Spinal cord (tissue), 9 donors: ENCODE measurements at regions not wholly inside any gene's neighbourhood (a gene's known extent, or its start where the extent isn't known, plus 50 kb on each side); places are given as distances from the start of the nearest gene placed in this dataset.

Experiments used
- DNase-seq, 6 donors: peaks; one replicate each; pipeline versions ENCODE4 v3.0.0 to v3.0.0-alpha.2; 2013 to 2015; ENCODE audit warnings: low spot score in 6 of 6, low read depth in 4 of 6
- H3K27ac ChIP-seq: one replicate; pipeline ENCODE4 v1.5.1; 2013; ENCODE audit warnings: low read depth, low read length, control low read depth
- H3K27me3 ChIP-seq: one replicate; pipeline ENCODE4 v1.6.1; 2013; ENCODE audit warnings: low read length; ENCODE audit not compliant: control insufficient read depth, insufficient read depth
- H3K36me3 ChIP-seq: one replicate; pipeline ENCODE4 v1.6.1; 2013; ENCODE audit warnings: low read length; ENCODE audit not compliant: control insufficient read depth, insufficient read depth
- H3K4me1 ChIP-seq: one replicate; pipeline ENCODE4 v1.6.1; 2013; ENCODE audit warnings: low read length; ENCODE audit not compliant: control insufficient read depth, insufficient read depth
- H3K4me3 ChIP-seq: one replicate; pipeline ENCODE4 v1.5.1; 2013; ENCODE audit warnings: low read depth, low read length, control low read depth
- H3K9me3 ChIP-seq: one replicate; pipeline ENCODE4 v1.6.1; 2013; ENCODE audit warnings: low read length; ENCODE audit not compliant: control insufficient read depth, insufficient read depth
- WGBS: methylation state at CpG from one replicate; pipeline ENCODE4 v1.1.5; 2013; ENCODE audit warnings: missing lambda C conversion rate; ENCODE audit not compliant: insufficient coverage; 5-methylcytosine and 5-hydroxymethylcytosine counted together
- donor health status: healthy.

DNA sequence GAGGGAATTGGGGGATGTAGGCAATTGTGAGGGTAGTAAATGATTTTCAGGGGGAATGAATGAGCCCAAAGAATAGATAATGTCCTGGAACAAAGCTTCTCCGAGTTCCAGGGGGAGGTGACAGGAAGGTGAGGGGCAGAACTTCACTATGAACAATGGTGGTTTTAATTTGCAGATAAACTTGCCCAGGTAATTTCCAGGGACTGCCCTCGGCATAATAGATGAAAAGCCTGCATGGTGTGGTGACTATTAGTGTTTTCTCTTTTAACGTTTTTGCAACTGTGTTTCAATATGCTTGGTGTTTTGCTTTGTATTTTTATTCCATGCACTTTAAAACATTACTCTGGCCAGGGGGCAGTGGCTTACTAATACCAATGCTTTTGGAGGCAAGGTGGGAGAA, 325.2 kb upstream of the RGS6 start:
- no peak overlapping the region for H3K4me3 ChIP-seq
- no peaks in the 10 kb centered on the region for H3K9me3 ChIP-seq
- H3K27ac ChIP-seq = no peak overlapping the region
- no peaks in the 10 kb centered on the region for H3K36me3 ChIP-seq
- no peaks in the 10 kb centered on the region for H3K4me1 ChIP-seq
- H3K27me3 ChIP-seq = no peaks in the 10 kb centered on the region
- DNase-seq = no peak
- WGBS = 33% methylated on average over 2 of the region's 3 CpGs

DNA sequence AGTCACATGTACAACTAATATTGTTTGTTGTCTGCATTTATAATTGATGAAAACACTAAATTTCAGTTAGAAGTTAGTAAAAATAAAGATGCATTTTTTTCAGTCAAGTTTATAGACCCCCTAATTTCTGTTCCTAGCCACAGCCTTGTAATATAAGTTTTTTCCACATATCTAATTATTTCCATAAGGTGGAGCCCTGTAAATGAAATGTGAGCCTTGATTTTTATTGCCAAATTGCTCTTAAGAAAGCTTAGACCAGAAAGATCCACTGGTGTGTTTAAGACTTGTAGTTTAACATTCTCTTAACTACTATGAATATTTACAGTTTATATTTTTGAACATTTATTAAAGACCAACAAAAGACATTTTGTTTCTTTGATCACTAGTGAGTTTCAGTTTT, 322.1 kb upstream of the RGS6 start:
- no peaks in the 10 kb centered on the region for H3K4me1 ChIP-seq
- H3K4me3 ChIP-seq = no peak overlapping the region
- no peaks in the 10 kb centered on the region for H3K9me3 ChIP-seq
- H3K27me3 ChIP-seq = no peaks in the 10 kb centered on the region
- no peaks in the 10 kb centered on the region for H3K36me3 ChIP-seq
- peak in 1 of 6 donors; percentile 24 for DNase-seq
- H3K27ac ChIP-seq = no peak overlapping the region

DNA sequence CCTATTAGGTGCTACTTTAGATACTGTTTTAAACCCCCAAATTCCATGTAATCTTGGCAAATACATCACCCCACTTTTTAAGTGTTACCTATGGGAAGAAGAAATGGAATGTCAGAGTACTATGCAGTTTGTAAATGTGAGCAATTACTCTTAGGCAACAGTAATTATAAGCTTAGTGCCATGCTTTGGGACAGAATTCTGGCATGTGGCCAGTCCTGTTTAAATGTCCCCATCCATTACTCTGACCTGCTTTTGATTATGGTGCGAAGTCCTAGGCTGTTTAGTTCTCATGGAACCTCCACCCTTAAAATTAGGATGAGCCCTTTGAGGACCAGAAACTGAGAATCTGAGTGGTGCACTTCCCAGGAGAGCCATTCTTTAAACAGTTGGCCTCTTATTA, 321.4 kb upstream of the RGS6 start:
- DNase-seq = peak in 1 of 6 donors; percentile 19
- WGBS = no CpG with 5 or more reads among the region's 1 CpG
- H3K4me3 ChIP-seq = no peak overlapping the region
- H3K27ac ChIP-seq = no peak overlapping the region
- no peaks in the 10 kb centered on the region for H3K4me1 ChIP-seq
- no peaks in the 10 kb centered on the region for H3K27me3 ChIP-seq
- H3K9me3 ChIP-seq = no peaks in the 10 kb centered on the region
- no peaks in the 10 kb centered on the region for H3K36me3 ChIP-seq

DNA sequence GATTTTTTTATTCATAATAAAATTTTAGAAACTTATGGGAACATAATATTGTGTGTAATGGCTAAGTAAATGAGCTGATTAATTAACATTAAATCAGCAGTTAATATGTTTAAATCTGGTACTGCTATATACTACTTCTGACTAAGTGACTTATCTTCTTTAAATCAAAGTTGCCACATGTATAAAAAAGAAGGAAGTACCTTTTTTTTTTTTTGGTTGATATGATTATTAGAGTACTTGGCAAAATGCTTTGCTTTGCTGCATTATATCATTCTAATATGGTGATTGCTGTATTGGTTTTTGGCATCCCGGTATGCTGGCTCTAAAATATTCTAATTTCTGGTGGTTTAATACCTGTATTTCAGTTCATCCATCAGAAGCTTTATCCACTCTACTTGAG, 319.1 kb upstream of the RGS6 start:
- no peaks in the 10 kb centered on the region for H3K4me1 ChIP-seq
- no peaks in the 10 kb centered on the region for H3K27me3 ChIP-seq
- WGBS = 100% methylated on average over 1 of the region's 1 CpG
- H3K9me3 ChIP-seq = no peaks in the 10 kb centered on the region
- H3K36me3 ChIP-seq = no peaks in the 10 kb centered on the region
- no peak for DNase-seq
- no peak overlapping the region for H3K4me3 ChIP-seq
- no peak overlapping the region for H3K27ac ChIP-seq

DNA sequence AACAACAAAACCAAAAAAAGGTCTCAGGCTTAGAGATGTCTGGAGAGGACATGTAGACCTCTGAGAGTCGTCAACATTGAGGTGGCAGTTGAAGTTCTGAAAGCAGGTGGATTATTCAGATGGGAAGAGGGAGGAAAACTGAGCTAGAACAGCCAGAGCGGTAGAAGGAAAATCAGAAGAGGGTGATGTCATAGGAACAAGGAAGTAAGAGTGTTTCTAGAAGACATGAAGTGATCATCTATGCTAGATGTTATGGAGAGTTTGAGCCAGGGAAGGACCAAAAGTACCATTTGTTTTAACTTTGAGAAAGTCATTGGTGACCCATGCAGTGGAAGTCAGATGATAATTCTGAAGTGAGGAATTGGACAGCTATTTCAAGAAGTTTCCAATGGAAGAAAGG, 316.2 kb upstream of the RGS6 start:
- 100% methylated on average over 2 of the region's 2 CpGs for WGBS
- H3K4me3 ChIP-seq = no peak overlapping the region
- H3K9me3 ChIP-seq = no peaks in the 10 kb centered on the region
- no peaks in the 10 kb centered on the region for H3K36me3 ChIP-seq
- H3K27me3 ChIP-seq = no peaks in the 10 kb centered on the region
- no peak for DNase-seq
- no peak overlapping the region for H3K27ac ChIP-seq
- no peaks in the 10 kb centered on the region for H3K4me1 ChIP-seq

DNA sequence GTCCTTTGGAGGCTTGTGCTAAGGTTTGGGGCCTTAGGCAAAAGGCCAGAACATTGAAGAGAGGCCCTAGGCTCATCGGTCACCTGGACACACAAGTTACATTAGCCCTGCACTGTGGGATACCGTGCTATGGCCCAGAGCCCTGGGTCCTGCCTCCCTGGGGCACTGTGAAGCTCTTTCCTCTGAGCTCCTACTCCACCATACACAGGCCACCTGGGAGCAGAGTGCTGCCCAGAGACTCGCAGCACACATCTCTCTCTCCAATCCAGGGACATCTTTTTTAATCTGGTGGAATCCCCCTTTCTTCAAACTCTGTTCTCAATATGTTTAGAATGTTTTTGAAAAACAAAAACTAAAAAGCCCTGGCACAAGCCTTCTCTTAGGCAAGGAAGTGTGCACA, 314.2 kb upstream of the RGS6 start:
- Histone ChIP-seq H3K36me3 (no peaks in the 10 kb centered on the region), H3K27me3 (no peaks in the 10 kb centered on the region), H3K27ac (no peak overlapping the region), H3K9me3 (no peaks in the 10 kb centered on the region), H3K4me1 (no peaks in the 10 kb centered on the region), H3K4me3 (no peak overlapping the region)
- DNase-seq = no peak
- 89% methylated on average over 2 of the region's 3 CpGs for WGBS

DNA sequence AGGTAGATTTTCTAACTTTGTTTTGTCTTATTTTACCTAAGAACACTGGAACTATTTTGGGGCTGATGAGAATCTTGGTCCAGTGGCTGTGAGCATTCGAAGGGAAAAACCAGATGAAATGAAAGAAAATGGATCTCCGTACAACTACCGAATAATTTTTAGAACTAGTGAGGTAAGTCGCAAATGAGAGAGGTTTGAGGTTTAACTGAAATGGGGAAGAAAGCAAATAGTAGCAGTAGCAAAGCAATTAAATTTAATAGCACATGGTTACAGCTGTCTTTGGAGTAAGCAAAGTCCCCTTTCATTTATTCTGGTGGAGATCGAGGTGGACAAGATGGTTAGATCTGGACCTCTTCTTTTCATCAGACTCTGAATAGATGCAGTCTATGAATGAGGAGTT, 313.5 kb upstream of the RGS6 start:
- DNase-seq = no peak
- 96% methylated on average over 4 of the region's 5 CpGs for WGBS
- no peaks in the 10 kb centered on the region for H3K9me3 ChIP-seq
- H3K4me1 ChIP-seq = no peaks in the 10 kb centered on the region
- no peak overlapping the region for H3K27ac ChIP-seq
- no peak overlapping the region for H3K4me3 ChIP-seq
- H3K36me3 ChIP-seq = no peaks in the 10 kb centered on the region
- H3K27me3 ChIP-seq = no peaks in the 10 kb centered on the region

DNA sequence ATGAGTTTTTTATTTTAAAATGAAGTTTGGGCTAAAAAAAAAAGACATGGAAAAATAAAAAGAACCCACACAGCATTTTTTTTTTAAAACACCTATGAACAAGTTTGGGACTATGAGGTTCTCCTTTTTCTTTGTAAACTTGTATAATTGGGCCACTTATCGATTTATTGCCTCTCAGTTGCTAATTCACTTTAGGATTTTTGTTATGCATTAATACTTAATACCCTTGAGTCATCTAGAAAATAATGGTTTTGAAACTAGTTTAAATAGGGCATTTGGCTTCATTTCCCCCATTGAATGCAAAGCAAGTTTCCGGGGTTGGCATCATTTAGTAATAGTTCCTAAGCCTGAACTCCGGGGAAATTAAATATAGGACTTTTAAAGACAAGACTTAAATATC, 312.8 kb upstream of the RGS6 start:
- H3K4me1 ChIP-seq = no peaks in the 10 kb centered on the region
- H3K27me3 ChIP-seq = no peaks in the 10 kb centered on the region
- no peak for DNase-seq
- no peak overlapping the region for H3K4me3 ChIP-seq
- H3K9me3 ChIP-seq = no peaks in the 10 kb centered on the region
- 60% methylated on average over 1 of the region's 3 CpGs for WGBS
- no peak overlapping the region for H3K27ac ChIP-seq
- no peaks in the 10 kb centered on the region for H3K36me3 ChIP-seq

DNA sequence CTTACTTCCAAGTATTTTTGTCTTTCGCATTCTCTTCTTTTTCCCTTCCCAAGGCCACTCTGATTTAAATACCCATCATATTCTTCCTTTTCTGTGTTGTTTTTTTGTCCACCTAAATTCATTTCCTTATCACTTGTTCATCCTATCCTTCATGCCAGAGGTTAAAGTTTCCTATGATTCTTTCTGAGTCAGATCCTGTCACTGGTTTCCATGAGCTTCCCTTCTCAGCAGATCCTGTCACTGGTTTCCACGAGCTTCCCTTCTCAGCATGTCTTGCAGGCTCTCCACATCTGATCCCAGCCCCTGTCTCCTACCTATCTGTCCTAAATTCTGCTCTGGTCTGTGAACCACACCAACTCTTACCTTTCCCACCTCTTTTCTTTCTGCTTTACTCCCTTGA, 311.8 kb upstream of the RGS6 start:
- Histone ChIP-seq H3K36me3 (no peaks in the 10 kb centered on the region), H3K9me3 (no peaks in the 10 kb centered on the region), H3K27ac (no peak overlapping the region), H3K4me1 (no peaks in the 10 kb centered on the region), H3K27me3 (no peaks in the 10 kb centered on the region), H3K4me3 (no peak overlapping the region)
- DNase-seq = no peak
- 87% methylated on average over 2 of the region's 2 CpGs for WGBS

DNA sequence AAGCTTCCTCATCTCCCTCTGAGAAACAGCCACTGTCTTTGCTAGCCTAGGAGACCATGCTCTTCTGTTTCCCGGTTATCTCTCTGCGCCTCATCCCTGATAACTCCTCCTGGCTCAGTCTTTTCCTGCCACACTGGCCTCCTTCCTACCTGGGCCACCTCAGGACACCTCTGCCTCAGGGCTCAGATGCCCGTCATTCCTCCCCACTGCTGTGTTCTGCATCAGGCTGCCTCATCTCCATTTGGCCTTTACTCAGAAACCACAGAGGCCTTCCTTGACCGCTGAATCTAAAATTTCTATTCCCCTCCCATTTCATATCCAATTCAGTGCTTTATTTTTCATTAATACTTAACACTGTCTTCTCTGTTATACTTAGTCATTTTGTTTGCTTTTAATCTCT, 311.0 kb upstream of the RGS6 start:
- WGBS = 90% methylated on average over 4 of the region's 4 CpGs
- no peaks in the 10 kb centered on the region for H3K27me3 ChIP-seq
- H3K9me3 ChIP-seq = no peaks in the 10 kb centered on the region
- no peak overlapping the region for H3K4me3 ChIP-seq
- H3K27ac ChIP-seq = no peak overlapping the region
- DNase-seq = no peak
- no peaks in the 10 kb centered on the region for H3K36me3 ChIP-seq
- no peaks in the 10 kb centered on the region for H3K4me1 ChIP-seq
